ENCODE measurements at regions not wholly inside any gene's neighbourhood (a gene's known extent, or its start where the extent isn't known, plus 50 kb on each side); places are given as distances from the start of the nearest gene placed in this dataset.

DNA sequence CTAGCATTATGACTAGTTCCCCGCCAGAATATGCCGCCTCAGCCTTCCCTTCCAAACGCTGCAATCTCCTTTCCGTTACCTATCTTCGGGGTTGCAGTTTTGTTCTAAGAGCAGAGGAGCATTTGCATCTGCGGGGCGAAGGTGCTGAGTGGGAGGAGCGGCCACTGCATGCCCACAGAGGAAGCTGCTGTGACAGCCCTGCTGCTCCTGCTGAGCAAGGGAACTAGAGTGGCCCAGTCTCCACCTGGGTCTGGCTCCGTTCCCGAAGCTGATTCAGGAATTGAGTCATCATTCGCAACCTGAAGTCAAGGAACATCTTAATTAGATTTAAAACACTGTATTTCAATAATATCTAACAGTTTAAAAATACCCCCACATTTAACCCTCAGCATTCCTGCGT is 98.2 kb upstream of the TJP1 start:
- in situ Hi-C loops (cut with MboI; ENCODE audit: low pct_ligation_motif_present in 1 of 4, low pct_unique_long_range_greater_than_20kb in 1 of 4, low sequenced_read_pairs in 3 of 4) = loop anchor here in 1 of 4 donors (10.0 kb wide), 1 partner anchor 176 kb away; no protein-coding TSS in a partner anchor
- no peaks in the 10 kb centered on the region for H3K9me3 ChIP-seq
- peaks cover 6 to 14% (median 8%) of the 10 kb centered on the region in 4 donors for H3K4me1 ChIP-seq
- H3K27ac ChIP-seq = no peak overlapping the region
- intact Hi-C loops (cut with DNase I; ENCODE audit: low total_unique reads) = no loop called here
- no peak overlapping the region for H3K4me3 ChIP-seq
- TF ChIP-seq, protein P1, sequence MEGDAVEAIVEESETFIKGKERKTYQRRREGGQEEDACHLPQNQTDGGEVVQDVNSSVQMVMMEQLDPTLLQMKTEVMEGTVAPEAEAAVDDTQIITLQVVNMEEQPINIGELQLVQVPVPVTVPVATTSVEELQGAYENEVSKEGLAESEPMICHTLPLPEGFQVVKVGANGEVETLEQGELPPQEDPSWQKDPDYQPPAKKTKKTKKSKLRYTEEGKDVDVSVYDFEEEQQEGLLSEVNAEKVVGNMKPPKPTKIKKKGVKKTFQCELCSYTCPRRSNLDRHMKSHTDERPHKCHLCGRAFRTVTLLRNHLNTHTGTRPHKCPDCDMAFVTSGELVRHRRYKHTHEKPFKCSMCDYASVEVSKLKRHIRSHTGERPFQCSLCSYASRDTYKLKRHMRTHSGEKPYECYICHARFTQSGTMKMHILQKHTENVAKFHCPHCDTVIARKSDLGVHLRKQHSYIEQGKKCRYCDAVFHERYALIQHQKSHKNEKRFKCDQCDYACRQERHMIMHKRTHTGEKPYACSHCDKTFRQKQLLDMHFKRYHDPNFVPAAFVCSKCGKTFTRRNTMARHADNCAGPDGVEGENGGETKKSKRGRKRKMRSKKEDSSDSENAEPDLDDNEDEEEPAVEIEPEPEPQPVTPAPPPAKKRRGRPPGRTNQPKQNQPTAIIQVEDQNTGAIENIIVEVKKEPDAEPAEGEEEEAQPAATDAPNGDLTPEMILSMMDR (IDR thresholded peaks at IDR 0.05) = no peak
- H3K27me3 ChIP-seq = no peaks in the 10 kb centered on the region
- no peaks in the 10 kb centered on the region for H3K36me3 ChIP-seq
- DNase-seq = no peak
- 80 to 85% methylated on average over 2 to 12 of the region's 12 CpGs for WGBS, 2 donors (ENCODE audit: low coverage in 1 of 2)

- H3K4me3 ChIP-seq = no peak overlapping the region
- no peak for DNase-seq
- TF ChIP-seq EP300 (IDR thresholded peaks at IDR 0.05; ENCODE audit: low read depth) (no peak), POLR2AphosphoS5 (IDR thresholded peaks at IDR 0.05) (no peak), POLR2A (IDR thresholded peaks at IDR 0.05) (no peak)
- TF ChIP-seq, protein P1 (IDR thresholded peaks at IDR 0.05) = no peak
- no peaks in the 10 kb centered on the region for H3K9me3 ChIP-seq
- in situ Hi-C loops (cut with MboI; ENCODE audit: low pct_ligation_motif_present in 1 of 4, low pct_unique_long_range_greater_than_20kb in 1 of 4, low sequenced_read_pairs in 3 of 4) = no loop called here
- no peaks in the 10 kb centered on the region for H3K27me3 ChIP-seq
- intact Hi-C loops (cut with DNase I; ENCODE audit: low total_unique reads) = no loop called here
- H3K27ac ChIP-seq = no peak overlapping the region
- H3K4me1 ChIP-seq = peaks cover 0 to 8% (median under 1%) of the 10 kb centered on the region in 4 donors
- H3K36me3 ChIP-seq = no peaks in the 10 kb centered on the region
- 42 to 70% methylated on average over 2 of the region's 2 CpGs for WGBS, 2 donors (ENCODE audit: low coverage in 1 of 2)
Measured at GRCh38 chr15:29919380-29919881, 97.2 kb upstream of the TJP1 start.

GRCh38 chr15:29917600-29918597 is 95.6 kb upstream of the TJP1 start:
- WGBS, 2 donors (ENCODE audit: low coverage in 1 of 2) = 81 to 83% methylated on average over 11 of the region's 11 CpGs
- in situ Hi-C loops (cut with MboI; ENCODE audit: low pct_ligation_motif_present in 1 of 4, low pct_unique_long_range_greater_than_20kb in 1 of 4, low sequenced_read_pairs in 3 of 4) = no loop called here
- H3K36me3 ChIP-seq = no peaks in the 10 kb centered on the region

GRCh38 chr15:29914511-29914926 is 92.3 kb upstream of the TJP1 start:
- peaks cover 0 to 20% (median 4%) of the 10 kb centered on the region in 4 donors for H3K4me1 ChIP-seq
- no peaks in the 10 kb centered on the region for H3K9me3 ChIP-seq
- no peak for TF ChIP-seq EP300 (IDR thresholded peaks at IDR 0.05; ENCODE audit: low read depth)
- in situ Hi-C loops (cut with MboI; ENCODE audit: low pct_ligation_motif_present in 1 of 4, low pct_unique_long_range_greater_than_20kb in 1 of 4, low sequenced_read_pairs in 3 of 4) = no loop called here
- H3K27me3 ChIP-seq = no peaks in the 10 kb centered on the region
- no peak overlapping the region for H3K27ac ChIP-seq
- intact Hi-C loops (cut with DNase I; ENCODE audit: low total_unique reads) = no loop called here
- 67 to 75% methylated on average over 3 to 7 of the region's 7 CpGs for WGBS, 2 donors (ENCODE audit: low coverage in 1 of 2)
- no peaks in the 10 kb centered on the region for H3K36me3 ChIP-seq
- H3K4me3 ChIP-seq = no peak overlapping the region
- no peak for DNase-seq

More at GRCh38 chr15:29917600-29918597, 95.6 kb upstream of the TJP1 start:
- H3K9me3 ChIP-seq = no peaks in the 10 kb centered on the region
- no peak for TF ChIP-seq POLR2AphosphoS5 (IDR thresholded peaks at IDR 0.05)
- TF ChIP-seq EP300 (IDR thresholded peaks at IDR 0.05; ENCODE audit: low read depth) = no peak
- TF ChIP-seq, protein P1 (IDR thresholded peaks at IDR 0.05) = no peak
- TF ChIP-seq POLR2A (IDR thresholded peaks at IDR 0.05) = no peak
- H3K27me3 ChIP-seq = no peaks in the 10 kb centered on the region
- H3K4me1 ChIP-seq = peaks cover 0 to 7% (median 0%) of the 10 kb centered on the region in 4 donors
- H3K27ac ChIP-seq = no peak overlapping the region
- intact Hi-C loops (cut with DNase I; ENCODE audit: low total_unique reads) = no loop called here
- no peak overlapping the region for H3K4me3 ChIP-seq
- no peak for DNase-seq

All from transverse colon (tissue), 4 donors.